AG04449 (cell line): ENCODE measurements at regions not wholly inside any gene's neighbourhood (a gene's known extent, or its start where the extent isn't known, plus 50 kb on each side); places are given as distances from the start of the nearest gene placed in this dataset.
"Not testable (repeated sequence)": the region's sequence is repeated elsewhere in the genome, so short reads cannot be mapped to it uniquely, and the experiment has no call there.

ENCODE experiments used
- CTCF ChIA-PET: fragments of 350-600 bp; formaldehyde crosslinking; extraction: SDS; loops from one replicate; lab custom pipeline; 2021; ENCODE audit warnings: antibody characterized with exemption; lab: Yijun Ruan, JAX
- POLR2A ChIA-PET: fragments of 400-600, 350-600 bp; formaldehyde crosslinking; extraction: SDS; loops from one replicate; lab custom pipeline; 2020; ENCODE audit warnings: antibody characterized with exemption, inconsistent platforms; lab: Yijun Ruan, JAX
- DNase-seq: peaks from one replicate; pipeline ENCODE4 v3.0.0-alpha.2; 2010; ENCODE audit warnings: low read depth, low spot score
- H3K4me3 ChIP-seq: 2 replicates; pipeline ENCODE4 v1.5.1; 2011; ENCODE audit warnings: low read depth, mild to moderate bottlenecking, control low read depth, low read length
- CTCF ChIP-seq: IDR thresholded peaks from one replicate; pipeline ENCODE4 v1.5.1; 2011; ENCODE audit warnings: mild to moderate bottlenecking, moderate library complexity, low read length, control low read depth, inconsistent platforms; ENCODE audit not compliant: insufficient read depth; ENCODE audit errors: missing control alignments

DNA sequence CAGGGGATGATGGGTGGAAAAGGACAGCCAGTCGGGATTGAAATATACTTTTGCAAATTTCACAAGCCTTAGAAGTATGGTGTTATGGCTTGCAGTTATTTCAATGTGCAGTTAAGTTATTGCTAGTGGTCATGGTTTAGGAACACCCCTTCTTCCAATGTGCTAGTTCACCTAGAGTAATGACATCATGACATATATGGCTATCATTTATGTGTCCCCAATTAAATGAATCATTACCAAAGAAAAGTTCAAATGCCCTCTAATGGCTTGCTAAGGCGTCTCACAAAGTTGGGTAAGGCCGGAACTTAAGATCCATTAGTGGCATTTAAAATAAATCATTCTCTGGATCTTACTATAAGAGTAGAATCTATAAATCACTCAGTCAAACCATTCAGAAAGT is 271.6 kb downstream of the SPRY2 start:
- no peak for DNase-seq

DNA sequence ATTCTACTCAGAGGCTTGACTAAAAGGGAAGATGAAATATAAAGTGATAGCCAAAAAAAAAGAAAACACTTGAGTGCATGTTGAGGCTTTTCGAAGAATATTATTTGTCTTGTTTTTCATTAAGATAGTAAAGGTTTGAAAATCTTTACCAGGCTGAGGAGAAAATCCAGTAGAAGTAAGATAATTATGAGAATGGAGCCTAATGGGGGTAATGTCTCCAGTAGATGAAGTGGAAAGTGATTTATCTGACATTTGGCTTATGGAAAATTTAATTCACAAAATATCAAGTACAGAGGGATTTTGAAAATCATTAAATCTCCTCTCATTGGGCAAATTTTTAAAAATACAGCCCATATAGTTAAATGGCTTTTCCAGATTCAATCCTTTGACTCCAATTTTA is 274.9 kb downstream of the SPRY2 start:
- no peak for TF ChIP-seq CTCF
- no peak overlapping the region for H3K4me3 ChIP-seq
- DNase-seq = no peak
- ChIA-PET CTCF (no interaction called here), POLR2A (no interaction called here)

More for the DNA sequence above, 271.6 kb downstream of the SPRY2 start:
- no peak for TF ChIP-seq CTCF
- H3K4me3 ChIP-seq = no peak overlapping the region
- ChIA-PET CTCF (no interaction called here), POLR2A (no interaction called here)

- POLR2A ChIA-PET, CTCF ChIA-PET, DNase-seq, H3K4me3 ChIP-seq: not testable (repeated sequence)
Measured at GRCh38 chr13:80062416-80062815, 278.5 kb downstream of the SPRY2 start.

GRCh38 chr13:80059789-80060188 is 281.1 kb downstream of the SPRY2 start:
- H3K4me3 ChIP-seq = no peak overlapping the region
- POLR2A ChIA-PET = no interaction called here
- no peak for DNase-seq
- CTCF ChIA-PET = interaction anchor here (0.8 to 1.0 kb wide), 2 partner anchors 10 to 11 kb away, joined by 3 read pairs; no protein-coding TSS in a partner anchor
- TF ChIP-seq CTCF = no peak

- no peak overlapping the region for H3K4me3 ChIP-seq
- ChIA-PET CTCF (no interaction called here), POLR2A (no interaction called here)
- no peak for DNase-seq
- no peak for TF ChIP-seq CTCF
Measured at GRCh38 chr13:80058626-80059025, 282.3 kb downstream of the SPRY2 start.

GRCh38 chr13:80055847-80056246 is 285.1 kb downstream of the SPRY2 start:
- ChIA-PET POLR2A (no interaction called here), CTCF (interaction anchor here (0.9 kb wide), 2 partner anchors 288 to 376 kb away, joined by 3 to 4 read pairs; no protein-coding TSS in a partner anchor)
- no peak for TF ChIP-seq CTCF
- H3K4me3 ChIP-seq = no peak overlapping the region
- DNase-seq = no peak

GRCh38 chr13:80054806-80055205 is 286.1 kb downstream of the SPRY2 start:
- no peak for DNase-seq
- ChIA-PET CTCF (no interaction called here), POLR2A (no interaction called here)

More at GRCh38 chr13:80054806-80055205, 286.1 kb downstream of the SPRY2 start:
- H3K4me3 ChIP-seq = no peak overlapping the region
- no peak for TF ChIP-seq CTCF
